Spleen (tissue), 11 donors: ENCODE measurements at regions not wholly inside any gene's neighbourhood (a gene's known extent, or its start where the extent isn't known, plus 50 kb on each side); places are given as distances from the start of the nearest gene placed in this dataset.

Experiments
- DNase-seq: peaks from one replicate; pipeline ENCODE4 v3.0.0-alpha.2; 2020
- H3K27ac ChIP-seq, 8 donors: fragments of 200-600 bp; sonication (generic) in 7 of 8; 1 replicate in 4 of 8; 2 replicates in 4 of 8; pipeline versions ENCODE4 v1.5.0 to v1.8.0; 2016 to 2021; ENCODE audit warnings: inconsistent platforms in 4 of 8, mild to moderate bottlenecking in 4 of 8, moderate library complexity in 1 of 8
- H3K27me3 ChIP-seq, 7 donors: fragments of 200-600 bp; sonication (generic) in 6 of 7; replicated peaks in 1 of 7; 1 replicate in 4 of 7; 2 replicates in 3 of 7; pipeline versions ENCODE4 v1.5.0 to v1.8.0; 2016 to 2021; ENCODE audit warnings: inconsistent platforms in 3 of 7, mild to moderate bottlenecking in 1 of 7
- H3K36me3 ChIP-seq, 6 donors: fragments of 200-600 bp; sonication (generic) in 5 of 6; 1 replicate in 4 of 6; 2 replicates in 2 of 6; pipeline versions ENCODE4 v1.5.0 to v1.8.0; 2016 to 2021; ENCODE audit warnings: inconsistent platforms in 2 of 6
- H3K4me1 ChIP-seq, 6 donors: fragments of 200-600 bp; sonication (generic) in 5 of 6; 1 replicate in 3 of 6; 2 replicates in 3 of 6; pipeline versions ENCODE4 v1.5.0 to v1.8.0; 2016 to 2021; ENCODE audit warnings: inconsistent platforms in 3 of 6
- H3K4me3 ChIP-seq, 8 donors: fragments of 200-600 bp; sonication (generic) in 7 of 8; 1 replicate in 4 of 8; 2 replicates in 4 of 8; pipeline versions ENCODE4 v1.5.0 to v1.8.0; 2016 to 2021; ENCODE audit warnings: inconsistent platforms in 4 of 8, mild to moderate bottlenecking in 4 of 8, moderate library complexity in 2 of 8
- H3K9me3 ChIP-seq, 8 donors: fragments of 200-600 bp; sonication (generic) in 7 of 8; 1 replicate in 4 of 8; 2 replicates in 4 of 8; pipeline versions ENCODE4 v1.5.0 to v1.8.0; 2016 to 2021; ENCODE audit warnings: inconsistent platforms in 4 of 8
- CTCF ChIP-seq, 11 experiments: fragments of 200-600 bp in 7 of 11; fragments of 450-650 bp in 4 of 11; sonication (generic) in 4 of 11; IDR thresholded peaks in 8 of 11; conservative IDR thresholded peaks in 3 of 11; 1 replicate in 7 of 11; 2 replicates in 4 of 11; pipeline versions ENCODE4 v1.4.0 to v1.8.0; 2016 to 2021; ENCODE audit warnings: antibody characterized with exemption in 11 of 11, inconsistent platforms in 4 of 11, mild to moderate bottlenecking in 1 of 11
- POLR2A ChIP-seq, 3 donors: fragments of 450-650 bp; IDR thresholded peaks; one replicate each; pipeline ENCODE4 v1.5.1; 2017; ENCODE audit warnings: antibody characterized with exemption in 3 of 3, mild to moderate bottlenecking in 1 of 3
- POLR2AphosphoS5 ChIP-seq, 3 donors: sonication (generic); formaldehyde crosslinking; IDR thresholded peaks; one replicate each; pipeline ENCODE4 v1.5.1; 2017; ENCODE audit warnings: antibody characterized with exemption in 3 of 3
- whole genome bisulfite sequencing, 5 donors: extraction: QIAGEN DNeasy Blood & Tissue Kit in 3 of 5; methylation state at CpG; one replicate each; pipeline versions ENCODE4 v1.1.5 to v1.1.7; 2013 to 2018; 5-methylcytosine and 5-hydroxymethylcytosine counted together
- intact Hi-C: fragments of 100-400 bp; cut with DNase I; formaldehyde crosslinking; loops from one replicate; pipeline ENCODE4 v1.15.0; 2023; ENCODE audit warnings: low total_unique reads
- donor health status: healthy with polysubstance abuse.
- donor health status: DM: no; HTN: no; CAD: no; lungs with moderate emphysema.
- donor health status: DM: no; HTN: no; CAD: no.
- donor health status: Bipolar disorder and iron deficiency.
- donor health status: healthy.
- donor health status: DM: no; HTN: no; CAD: no.
- donor health status: DM: yes; HTN: yes; CAD: no.

- no peak overlapping the region for H3K4me3 ChIP-seq
- WGBS, 5 donors: 78 to 91% (median 84%) methylated on average over 1 of the region's 1 CpG
- H3K9me3 ChIP-seq: peaks cover 0 to 24% (median 12%) of the 10 kb centered on the region in 8 donors
- no peaks in the 10 kb centered on the region for H3K4me1 ChIP-seq
- TF ChIP-seq CTCF (IDR thresholded peaks at IDR 0.05 in 8 of 11, conservative IDR thresholded peaks at IDR 0.05 in 3 of 11) (no peak), POLR2AphosphoS5 (IDR thresholded peaks at IDR 0.05) (no peak), POLR2A (IDR thresholded peaks at IDR 0.05) (no peak)
- no peaks in the 10 kb centered on the region for H3K27me3 ChIP-seq
- intact Hi-C loops: no loop called here
- no peak overlapping the region for H3K27ac ChIP-seq
- DNase-seq: no peak
- no peaks in the 10 kb centered on the region for H3K36me3 ChIP-seq
These were observed 369.6 kb downstream of the PID1 start for GRCh38 chr2:228901531-228901930.

GRCh38 chr2:228878138-228878537 is 392.9 kb downstream of the PID1 start:
- no peak for DNase-seq
- Histone ChIP-seq H3K4me3 (no peak overlapping the region), H3K4me1 (no peaks in the 10 kb centered on the region), H3K9me3 (peaks cover 0 to 23% (median 0%) of the 10 kb centered on the region in 8 donors), H3K27ac (no peak overlapping the region), H3K27me3 (no peaks in the 10 kb centered on the region), H3K36me3 (no peaks in the 10 kb centered on the region)
- intact Hi-C loops: no loop called here
- no peak for TF ChIP-seq CTCF (IDR thresholded peaks at IDR 0.05 in 8 of 11, conservative IDR thresholded peaks at IDR 0.05 in 3 of 11)
- TF ChIP-seq POLR2AphosphoS5 (IDR thresholded peaks at IDR 0.05): no peak
- TF ChIP-seq POLR2A (IDR thresholded peaks at IDR 0.05): no peak
- WGBS, 5 donors: 40 to 94% (median 88%) methylated on average over 1 of the region's 1 CpG

GRCh38 chr2:228876276-228876675 is 394.8 kb downstream of the PID1 start:
- Histone ChIP-seq H3K27me3 (no peaks in the 10 kb centered on the region), H3K36me3 (no peaks in the 10 kb centered on the region), H3K9me3 (peaks cover 0 to 23% (median 0%) of the 10 kb centered on the region in 8 donors), H3K27ac (no peak overlapping the region), H3K4me3 (no peak overlapping the region), H3K4me1 (no peaks in the 10 kb centered on the region)
- intact Hi-C loops: no loop called here
- no peak for DNase-seq
- no peak for TF ChIP-seq POLR2AphosphoS5 (IDR thresholded peaks at IDR 0.05)
- no peak for TF ChIP-seq POLR2A (IDR thresholded peaks at IDR 0.05)
- no peak for TF ChIP-seq CTCF (IDR thresholded peaks at IDR 0.05 in 8 of 11, conservative IDR thresholded peaks at IDR 0.05 in 3 of 11)
- 46 to 62% (median 56%) methylated on average over 2 of the region's 2 CpGs for WGBS, 5 donors

GRCh38 chr2:228875152-228875900 is 395.8 kb downstream of the PID1 start:
- 62 to 74% (median 70%) methylated on average over 5 of the region's 5 CpGs for WGBS, 5 donors
- intact Hi-C loops: no loop called here
- DNase-seq: no peak

More at GRCh38 chr2:228875152-228875900, 395.8 kb downstream of the PID1 start:
- Histone ChIP-seq H3K27ac (no peak overlapping the region), H3K27me3 (no peaks in the 10 kb centered on the region), H3K4me3 (no peak overlapping the region), H3K36me3 (no peaks in the 10 kb centered on the region), H3K4me1 (no peaks in the 10 kb centered on the region), H3K9me3 (peaks cover 0 to 23% (median 0%) of the 10 kb centered on the region in 8 donors)
- no peak for TF ChIP-seq CTCF (IDR thresholded peaks at IDR 0.05 in 8 of 11, conservative IDR thresholded peaks at IDR 0.05 in 3 of 11)
- no peak for TF ChIP-seq POLR2A (IDR thresholded peaks at IDR 0.05)
- TF ChIP-seq POLR2AphosphoS5 (IDR thresholded peaks at IDR 0.05): no peak
